H1 (cell line): ENCODE measurements at regions not wholly inside any gene's neighbourhood (a gene's known extent, or its start where the extent isn't known, plus 50 kb on each side); places are given as distances from the start of the nearest gene placed in this dataset.

ENCODE experiments used
- CTCF ChIA-PET: fragments of 300-600 bp; sonication (Branson Sonifier 250); formaldehyde crosslinking; loops from one replicate; lab custom pipeline; 2021; ENCODE audit not compliant: partially characterized antibody; lab: Charles Lee
- POLR2A ChIA-PET: fragments of 300-600 bp; sonication (Branson Sonifier 250); formaldehyde crosslinking; loops from one replicate; lab custom pipeline; 2021; ENCODE audit warnings: inconsistent platforms; ENCODE audit not compliant: partially characterized antibody; lab: Charles Lee
- DNase-seq, 2 experiments: peaks; one replicate each; pipeline versions ENCODE4 v3.0.0 to v3.0.0-alpha.2; 2010 to 2022; ENCODE audit warnings: low spot score in 2 of 2, low read depth in 1 of 2, mixed read lengths in 1 of 2
- FAIRE-seq: peaks from 2 replicates; lab custom pipeline; 2011; peaks lifted over from hg19 to GRCh38; lab: Jason Lieb, UNC
- H2AFZ ChIP-seq: 2 replicates; pipeline ENCODE4 v1.8.1; 2012; ENCODE audit warnings: low read length, inconsistent platforms
- H2AK5ac ChIP-seq: 2 replicates; pipeline ENCODE4 v1.6.1; 2013; ENCODE audit warnings: low read depth, low read length
- H2BK120ac ChIP-seq: replicated peaks from 2 replicates; pipeline ENCODE3; 2013; ENCODE audit warnings: low read depth, low read length, inconsistent platforms
- H2BK12ac ChIP-seq: 2 replicates; pipeline ENCODE4 v1.6.1; 2013; ENCODE audit warnings: low read depth, low read length
- H2BK15ac ChIP-seq: 2 replicates; pipeline ENCODE4 v1.6.1; 2013; ENCODE audit warnings: low read length
- H2BK20ac ChIP-seq: 2 replicates; pipeline ENCODE4 v1.6.1; 2013; ENCODE audit warnings: low read length
- H2BK5ac ChIP-seq: 2 replicates; pipeline ENCODE4 v1.6.1; 2013; ENCODE audit warnings: low read depth, low read length
- H3K14ac ChIP-seq: 2 replicates; pipeline ENCODE4 v1.6.1; 2013; ENCODE audit warnings: inconsistent platforms; ENCODE audit not compliant: insufficient read length
- H3K18ac ChIP-seq: 2 replicates; pipeline ENCODE4 v1.6.1; 2013; ENCODE audit warnings: low read length; ENCODE audit errors: extremely low read depth
- H3K23ac ChIP-seq: 2 replicates; pipeline ENCODE4 v1.6.1; 2013; ENCODE audit warnings: inconsistent platforms; ENCODE audit not compliant: insufficient read length
- H3K23me2 ChIP-seq: 2 replicates; pipeline ENCODE4 v1.6.1; 2013; ENCODE audit warnings: low read depth, low read length
- H3K27ac ChIP-seq: 2 replicates; pipeline ENCODE4 v1.6.1; 2011; ENCODE audit warnings: low read depth, low read length, inconsistent platforms
- H3K27me3 ChIP-seq, 4 experiments: replicated peaks in 1 of 4; 1 replicate in 1 of 4; 2 replicates in 3 of 4; pipeline versions ENCODE4 v1.6.1 to v1.8.1; 2011 to 2013; ENCODE audit warnings: low read length in 3 of 4, mild to moderate bottlenecking in 3 of 4, inconsistent platforms in 2 of 4, mixed read lengths in 2 of 4, moderate library complexity in 1 of 4; ENCODE audit not compliant: control insufficient read depth in 3 of 4, insufficient read depth in 3 of 4; ENCODE audit errors: extremely low read depth in 1 of 4
- H3K36me3 ChIP-seq, 4 experiments: 2 replicates each; pipeline versions ENCODE4 v1.6.1 to v1.8.1; 2011 to 2013; ENCODE audit warnings: mild to moderate bottlenecking in 4 of 4, low read length in 3 of 4, moderate library complexity in 2 of 4, control low read depth in 1 of 4, inconsistent platforms in 1 of 4; ENCODE audit not compliant: insufficient read depth in 4 of 4, control insufficient read depth in 2 of 4
- H3K4ac ChIP-seq: replicated peaks from 2 replicates; pipeline ENCODE3; 2013; ENCODE audit warnings: low read length, low read depth, mixed read lengths, inconsistent platforms; ENCODE audit not compliant: insufficient read length
- H3K4me1 ChIP-seq, 4 experiments: replicated peaks in 1 of 4; 1 replicate in 1 of 4; 2 replicates in 3 of 4; pipeline versions ENCODE4 v1.6.1 to v1.8.1; 2011 to 2013; ENCODE audit warnings: low read length in 3 of 4, inconsistent platforms in 2 of 4, mixed read lengths in 1 of 4; ENCODE audit not compliant: insufficient read depth in 4 of 4, control insufficient read depth in 3 of 4
- H3K4me2 ChIP-seq, 2 experiments: 2 replicates each; pipeline versions ENCODE4 v1.6.1 to v1.8.1; 2011 to 2013; ENCODE audit warnings: low read depth in 2 of 2, low read length in 2 of 2, control low read depth in 1 of 2, inconsistent platforms in 1 of 2, mild to moderate bottlenecking in 1 of 2; ENCODE audit not compliant: insufficient read depth in 1 of 2
- H3K4me3 ChIP-seq, 4 experiments: fragments of 200-600, 300-600 bp in 1 of 4; sonication (generic), shearing (Covaris generic), sonication (Bioruptor Twin) in 1 of 4; 2 replicates each; pipeline versions ENCODE4 v1.5.1 to v1.8.1; 2011 to 2016; ENCODE audit warnings: low read length in 4 of 4, low read depth in 3 of 4, control low read depth in 2 of 4, inconsistent platforms in 2 of 4, mild to moderate bottlenecking in 2 of 4, mixed read lengths in 1 of 4, moderate library complexity in 1 of 4; ENCODE audit not compliant: insufficient read depth in 2 of 4; ENCODE audit errors: extremely low read depth in 1 of 4
- H3K56ac ChIP-seq: replicated peaks from 2 replicates; pipeline ENCODE3; 2013; ENCODE audit warnings: low read depth, mild to moderate bottlenecking, mixed read lengths, low read length, inconsistent platforms; ENCODE audit not compliant: insufficient read length
- H3K79me1 ChIP-seq: 2 replicates; pipeline ENCODE4 v1.6.1; 2013; ENCODE audit warnings: low read depth, low read length, control low read depth
- H3K79me2 ChIP-seq, 2 experiments: 2 replicates each; pipeline versions ENCODE4 v1.6.1 to v1.8.1; 2012 to 2013; ENCODE audit warnings: low read length in 2 of 2, mild to moderate bottlenecking in 2 of 2, inconsistent platforms in 1 of 2; ENCODE audit not compliant: insufficient read depth in 2 of 2, control insufficient read depth in 1 of 2
- H3K9ac ChIP-seq, 4 experiments: replicated peaks in 1 of 4; 1 replicate in 1 of 4; 2 replicates in 3 of 4; pipeline versions ENCODE4 v1.6.1 to v1.8.1; 2011 to 2013; ENCODE audit warnings: low read depth in 3 of 4, low read length in 3 of 4, control low read depth in 2 of 4, mild to moderate bottlenecking in 2 of 4, moderate library complexity in 2 of 4, inconsistent platforms in 1 of 4; ENCODE audit errors: extremely low read depth in 1 of 4
- H3K9me3 ChIP-seq, 2 experiments: 2 replicates each; pipeline versions ENCODE4 v1.6.1 to v1.8.1; 2012 to 2013; ENCODE audit warnings: mild to moderate bottlenecking in 2 of 2, moderate library complexity in 2 of 2, control low read depth in 1 of 2, inconsistent platforms in 1 of 2, low read depth in 1 of 2, low read length in 1 of 2, mixed read lengths in 1 of 2; ENCODE audit not compliant: insufficient read depth in 2 of 2
- H4K20me1 ChIP-seq, 2 experiments: replicated peaks in 1 of 2; 2 replicates each; pipeline versions ENCODE3 to v1.8.1; 2011 to 2013; ENCODE audit warnings: inconsistent platforms in 2 of 2, low read length in 2 of 2, mild to moderate bottlenecking in 1 of 2; ENCODE audit not compliant: insufficient read depth in 2 of 2, control insufficient read depth in 1 of 2
- H4K5ac ChIP-seq: 2 replicates; pipeline ENCODE4 v1.6.1; 2013; ENCODE audit warnings: low read length, low read depth, mixed read lengths, inconsistent platforms; ENCODE audit not compliant: insufficient read length
- H4K8ac ChIP-seq: 2 replicates; pipeline ENCODE4 v1.8.0; 2013; ENCODE audit warnings: mild to moderate bottlenecking, moderate library complexity, low read length, inconsistent platforms; ENCODE audit not compliant: insufficient read depth; ENCODE audit errors: extremely low read depth
- H4K91ac ChIP-seq: replicated peaks from 2 replicates; pipeline ENCODE3; 2013; ENCODE audit warnings: low read length, mixed read lengths, inconsistent platforms; ENCODE audit not compliant: insufficient read length
- BACH1 ChIP-seq: IDR thresholded peaks from 2 replicates; pipeline ENCODE4 v1.6.1; 2012; ENCODE audit warnings: low read length, improper control_type of control experiment
- KDM5A ChIP-seq: fragments of 200-600 bp; IDR thresholded peaks from 2 replicates; pipeline ENCODE4 v1.7.1; 2012; ENCODE audit warnings: mild to moderate bottlenecking, low read length, inconsistent platforms, mixed read lengths
- RFX5 ChIP-seq: IDR thresholded peaks from 2 replicates; pipeline ENCODE4 v1.6.1; 2011; ENCODE audit warnings: low read depth, low read length, improper control_type of control experiment, borderline replicate concordance
- SP4 ChIP-seq: IDR thresholded peaks from 2 replicates; pipeline ENCODE4 v1.6.1; 2012; ENCODE audit warnings: low read length, inconsistent platforms
- SUZ12 ChIP-seq: fragments of 200-600 bp; sonication (generic); IDR thresholded peaks from 2 replicates; pipeline ENCODE4 v1.6.1; 2012; ENCODE audit warnings: mild to moderate bottlenecking, inconsistent platforms, low read length, moderate library complexity, mixed read lengths
- TBP ChIP-seq: IDR thresholded peaks from 2 replicates; pipeline ENCODE4 v1.6.1; 2011; ENCODE audit warnings: low read depth, low read length, improper control_type of control experiment
- TEAD4 ChIP-seq: IDR thresholded peaks from 2 replicates; pipeline ENCODE4 v1.6.1; 2012; ENCODE audit warnings: low read depth, low read length, inconsistent platforms, mixed read lengths
- WGBS, 2 experiments: shearing (Covaris generic) in 1 of 2; methylation state at CpG; one replicate each; pipeline versions ENCODE4 v1.1.6 to v1.1.7; 2013 to 2015; ENCODE audit warnings: low lambda C conversion rate in 2 of 2, mixed read lengths in 2 of 2, inconsistent platforms in 1 of 2, low coverage in 1 of 2, missing lambda C conversion rate in 1 of 2; ENCODE audit not compliant: insufficient replicate concordance in 2 of 2, insufficient coverage in 1 of 2, insufficient read length in 1 of 2; ENCODE audit errors: extremely low coverage in 1 of 2, missing lambda C conversion rate in 1 of 2; 5-methylcytosine and 5-hydroxymethylcytosine counted together
- TF ChIP-seq, protein P1 (sequence below): IDR thresholded peaks from 2 replicates; pipeline ENCODE4 v1.6.1; 2012; ENCODE audit warnings: low read length, inconsistent platforms
- TF ChIP-seq, protein P2 (sequence below): IDR thresholded peaks from 2 replicates; pipeline ENCODE4 v1.6.1; 2012; ENCODE audit warnings: inconsistent platforms

DNA sequence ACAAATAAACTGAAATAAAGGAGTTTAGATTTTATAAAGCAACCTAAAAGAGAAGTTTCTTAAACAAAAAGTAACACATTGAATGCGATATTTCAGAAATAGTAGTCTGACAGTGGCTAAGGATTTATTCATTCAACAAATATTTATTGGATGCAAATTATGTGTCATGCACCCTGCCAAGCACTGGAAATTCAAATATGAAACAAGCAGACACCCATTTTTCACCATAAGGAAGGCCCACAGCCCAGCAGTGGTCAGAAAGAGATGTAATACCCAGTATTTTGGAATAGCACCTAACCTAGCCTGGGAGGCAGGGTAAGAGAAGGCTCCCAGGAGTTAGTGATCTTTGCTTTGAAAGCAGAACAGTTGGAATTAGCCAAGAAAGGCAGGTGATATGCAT lies 855.1 kb upstream of the TENM3 start (continued):
- TF ChIP-seq TEAD4, result no peak

DNA sequence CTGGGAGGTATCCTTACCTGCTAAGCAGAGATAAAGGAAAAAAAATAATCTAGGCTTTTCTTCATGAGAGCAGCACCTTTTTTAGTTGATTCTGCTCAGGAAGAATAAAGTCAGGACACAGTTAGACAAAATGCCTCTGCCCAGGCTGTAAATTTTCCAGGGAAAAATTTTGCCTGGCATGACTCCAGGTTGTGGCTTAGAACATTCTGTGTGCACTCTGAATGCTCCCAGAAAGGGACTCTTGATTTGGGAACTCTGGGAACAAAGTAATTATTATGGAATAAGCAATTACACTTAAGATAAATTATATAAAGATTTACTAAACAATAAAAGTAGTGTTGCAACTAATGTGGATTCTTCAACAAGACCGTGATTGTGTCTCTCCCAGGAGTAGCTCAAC lies 826.2 kb upstream of the TENM3 start:
- POLR2A ChIA-PET, result no interaction called here

More for the DNA sequence above, 826.2 kb upstream of the TENM3 start:
- H2AFZ ChIP-seq, result no peak overlapping the region
- no peak overlapping the region for H4K91ac ChIP-seq
- no peak overlapping the region for H3K4ac ChIP-seq
- H3K4me1 ChIP-seq, result no peaks in the 10 kb centered on the region
- H3K27ac ChIP-seq, result no peak overlapping the region
- H3K4me3 ChIP-seq, result no peak overlapping the region
- H4K20me1 ChIP-seq, result no peaks in the 10 kb centered on the region
- no peak overlapping the region for H2BK20ac ChIP-seq
- CTCF ChIA-PET, result no interaction called here
- TF ChIP-seq BACH1, result no peak
- no peak for TF ChIP-seq RFX5
- TF ChIP-seq SUZ12, result no peak
- no peak for TF ChIP-seq TBP
- no peak for TF ChIP-seq SP4
- TF ChIP-seq, protein P1, sequence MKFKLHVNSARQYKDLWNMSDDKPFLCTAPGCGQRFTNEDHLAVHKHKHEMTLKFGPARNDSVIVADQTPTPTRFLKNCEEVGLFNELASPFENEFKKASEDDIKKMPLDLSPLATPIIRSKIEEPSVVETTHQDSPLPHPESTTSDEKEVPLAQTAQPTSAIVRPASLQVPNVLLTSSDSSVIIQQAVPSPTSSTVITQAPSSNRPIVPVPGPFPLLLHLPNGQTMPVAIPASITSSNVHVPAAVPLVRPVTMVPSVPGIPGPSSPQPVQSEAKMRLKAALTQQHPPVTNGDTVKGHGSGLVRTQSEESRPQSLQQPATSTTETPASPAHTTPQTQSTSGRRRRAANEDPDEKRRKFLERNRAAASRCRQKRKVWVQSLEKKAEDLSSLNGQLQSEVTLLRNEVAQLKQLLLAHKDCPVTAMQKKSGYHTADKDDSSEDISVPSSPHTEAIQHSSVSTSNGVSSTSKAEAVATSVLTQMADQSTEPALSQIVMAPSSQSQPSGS, result no peak
- TF ChIP-seq, protein P2, sequence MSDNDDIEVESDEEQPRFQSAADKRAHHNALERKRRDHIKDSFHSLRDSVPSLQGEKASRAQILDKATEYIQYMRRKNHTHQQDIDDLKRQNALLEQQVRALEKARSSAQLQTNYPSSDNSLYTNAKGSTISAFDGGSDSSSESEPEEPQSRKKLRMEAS, result no peak
- no peak for TF ChIP-seq KDM5A
- H3K79me1 ChIP-seq, result no peaks in the 10 kb centered on the region
- H3K18ac ChIP-seq, result no peak overlapping the region
- no peaks in the 10 kb centered on the region for H3K27me3 ChIP-seq
- H3K23me2 ChIP-seq, result no peaks in the 10 kb centered on the region
- FAIRE-seq, result no peak
- no peak overlapping the region for H3K9ac ChIP-seq
- no peak overlapping the region for H2BK120ac ChIP-seq
- H3K23ac ChIP-seq, result no peak overlapping the region
- no peak overlapping the region for H2BK15ac ChIP-seq
- H4K8ac ChIP-seq, result no peak overlapping the region
- H3K14ac ChIP-seq, result no peak overlapping the region
- H2AK5ac ChIP-seq, result no peak overlapping the region
- no peak overlapping the region for H3K4me2 ChIP-seq
- no peaks in the 10 kb centered on the region for H3K79me2 ChIP-seq
- H2BK12ac ChIP-seq, result no peak overlapping the region
- H2BK5ac ChIP-seq, result no peak overlapping the region
- no peaks in the 10 kb centered on the region for H3K36me3 ChIP-seq
- WGBS, 2 experiments, result 95% methylated on average over 1 of the region's 1 CpG; no CpG with 5 or more reads in 1 of the 2 experiments
- no peak for DNase-seq
- no peak overlapping the region for H4K5ac ChIP-seq
- H3K9me3 ChIP-seq, result no peaks in the 10 kb centered on the region
- H3K56ac ChIP-seq, result no peak overlapping the region
